ENCODE measurements at regions not wholly inside any gene's neighbourhood (a gene's known extent, or its start where the extent isn't known, plus 50 kb on each side); places are given as distances from the start of the nearest gene placed in this dataset.
A peak's percentile ranks its signal among the peaks of the same experiment; 100 is the strongest.

GRCh38 chr10:6671976-6672375, 91.9 kb upstream of the PRKCQ start (continued):
- TF ChIP-seq, protein P1, sequence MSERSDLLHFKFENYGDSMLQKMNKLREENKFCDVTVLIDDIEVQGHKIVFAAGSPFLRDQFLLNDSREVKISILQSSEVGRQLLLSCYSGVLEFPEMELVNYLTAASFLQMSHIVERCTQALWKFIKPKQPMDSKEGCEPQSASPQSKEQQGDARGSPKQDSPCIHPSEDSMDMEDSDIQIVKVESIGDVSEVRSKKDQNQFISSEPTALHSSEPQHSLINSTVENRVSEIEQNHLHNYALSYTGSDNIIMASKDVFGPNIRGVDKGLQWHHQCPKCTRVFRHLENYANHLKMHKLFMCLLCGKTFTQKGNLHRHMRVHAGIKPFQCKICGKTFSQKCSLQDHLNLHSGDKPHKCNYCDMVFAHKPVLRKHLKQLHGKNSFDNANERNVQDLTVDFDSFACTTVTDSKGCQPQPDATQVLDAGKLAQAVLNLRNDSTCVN (CRISPR knock-in tag; IDR thresholded peaks at IDR 0.05): no peak

GRCh38 chr10:6669269-6669859, 89.3 kb upstream of the PRKCQ start:
- Histone ChIP-seq H4K20me1 (replicated peaks; ENCODE audit: control insufficient read depth, insufficient read depth, low read length) (no peaks in the 10 kb centered on the region), H2AFZ (ENCODE audit: low read depth, low read length) (no peak overlapping the region), H3K4me1 (replicated peaks in 1 of 2; ENCODE audit: control insufficient read depth in 2 of 2, insufficient read depth in 2 of 2, low read length in 2 of 2) (no peaks in the 10 kb centered on the region), H3K27ac (ENCODE audit: extremely low read depth, low read depth, low read length) (no peak overlapping the region), H3K9ac (ENCODE audit: insufficient read depth in 1 of 2, low read depth in 2 of 2, low read length in 2 of 2) (no peak overlapping the region), H3K4me2 (ENCODE audit: insufficient read depth, low read length) (no peak overlapping the region), H3K9me1 (ENCODE audit: control insufficient read depth, insufficient read depth, low read length) (no peaks in the 10 kb centered on the region), H3K9me3 (replicated peaks; ENCODE audit: control insufficient read depth, insufficient read depth, low read depth, low read length) (no peaks in the 10 kb centered on the region), H3K27me3 (ENCODE audit: control insufficient read depth in 2 of 2, insufficient read depth in 2 of 2, low read length in 2 of 2) (peaks cover 0 to 10% of the 10 kb centered on the region in 2 experiments; a peak in 3 of 5 replicates), H3K4me3 (no peak overlapping the region), H3K79me2 (ENCODE audit: control insufficient read depth, insufficient read depth, low read length) (no peaks in the 10 kb centered on the region), H3K36me3 (ENCODE audit: control insufficient read depth, insufficient read depth, low read length) (no peaks in the 10 kb centered on the region)
- no TSS peak for BruUV-seq (replicated peaks)
- under 1% methylated on average over 5 of the region's 5 CpGs for WGBS (ENCODE audit: insufficient coverage, low coverage, missing lambda C conversion rate)
- in situ Hi-C loops (cut with MboI) (loop anchor here (25.0 kb wide), 1 partner anchor 557 kb away; no protein-coding TSS in a partner anchor), intact Hi-C loops (cut with micrococcal nuclease) (loop anchor here (5.0 kb wide), 1 partner anchor 152 kb away; no protein-coding TSS in a partner anchor)
- peak; percentile 26 to 50 (median 34) for DNase-seq (ENCODE audit: extremely low read depth in 1 of 4, low spot score in 3 of 4)
- peak; percentile 74 for ATAC-seq
- CTCF ChIA-PET (ENCODE audit: low intra/inter-chr PET ratio): interaction anchor here (0.9 to 4.3 kb wide), 4 partner anchors 9 to 746 kb away, joined by 3 to 29 read pairs (median 8); no protein-coding TSS in a partner anchor
- FAIRE-seq: peak; percentile 78
- POLR2A ChIA-PET: no interaction called here
- TF ChIP-seq DNMT1 (IDR thresholded peaks at IDR 0.05) (no peak), MEIS2 (IDR thresholded peaks at IDR 0.05; ENCODE audit: partially characterized antibody) (no peak), KAT7 (CRISPR knock-in tag; IDR thresholded peaks at IDR 0.05; ENCODE audit: borderline replicate concordance) (no peak), RAD21 (CRISPR knock-in tag; conservative IDR thresholded peaks at IDR 0.05 in 1 of 2, IDR thresholded peaks at IDR 0.05 in 1 of 2) (peak; percentile 67 to 76)
- TF ChIP-seq, protein P2, sequence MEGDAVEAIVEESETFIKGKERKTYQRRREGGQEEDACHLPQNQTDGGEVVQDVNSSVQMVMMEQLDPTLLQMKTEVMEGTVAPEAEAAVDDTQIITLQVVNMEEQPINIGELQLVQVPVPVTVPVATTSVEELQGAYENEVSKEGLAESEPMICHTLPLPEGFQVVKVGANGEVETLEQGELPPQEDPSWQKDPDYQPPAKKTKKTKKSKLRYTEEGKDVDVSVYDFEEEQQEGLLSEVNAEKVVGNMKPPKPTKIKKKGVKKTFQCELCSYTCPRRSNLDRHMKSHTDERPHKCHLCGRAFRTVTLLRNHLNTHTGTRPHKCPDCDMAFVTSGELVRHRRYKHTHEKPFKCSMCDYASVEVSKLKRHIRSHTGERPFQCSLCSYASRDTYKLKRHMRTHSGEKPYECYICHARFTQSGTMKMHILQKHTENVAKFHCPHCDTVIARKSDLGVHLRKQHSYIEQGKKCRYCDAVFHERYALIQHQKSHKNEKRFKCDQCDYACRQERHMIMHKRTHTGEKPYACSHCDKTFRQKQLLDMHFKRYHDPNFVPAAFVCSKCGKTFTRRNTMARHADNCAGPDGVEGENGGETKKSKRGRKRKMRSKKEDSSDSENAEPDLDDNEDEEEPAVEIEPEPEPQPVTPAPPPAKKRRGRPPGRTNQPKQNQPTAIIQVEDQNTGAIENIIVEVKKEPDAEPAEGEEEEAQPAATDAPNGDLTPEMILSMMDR (IDR thresholded peaks at IDR 0.05 in 2 of 3, conservative IDR thresholded peaks at IDR 0.05 in 1 of 3; ENCODE audit: insufficient read depth in 2 of 3, low read depth in 1 of 3, low read length in 3 of 3): peak; percentile 51 to 69 (median 55); a peak in 5 of 6 replicates
- TF ChIP-seq, protein P3, sequence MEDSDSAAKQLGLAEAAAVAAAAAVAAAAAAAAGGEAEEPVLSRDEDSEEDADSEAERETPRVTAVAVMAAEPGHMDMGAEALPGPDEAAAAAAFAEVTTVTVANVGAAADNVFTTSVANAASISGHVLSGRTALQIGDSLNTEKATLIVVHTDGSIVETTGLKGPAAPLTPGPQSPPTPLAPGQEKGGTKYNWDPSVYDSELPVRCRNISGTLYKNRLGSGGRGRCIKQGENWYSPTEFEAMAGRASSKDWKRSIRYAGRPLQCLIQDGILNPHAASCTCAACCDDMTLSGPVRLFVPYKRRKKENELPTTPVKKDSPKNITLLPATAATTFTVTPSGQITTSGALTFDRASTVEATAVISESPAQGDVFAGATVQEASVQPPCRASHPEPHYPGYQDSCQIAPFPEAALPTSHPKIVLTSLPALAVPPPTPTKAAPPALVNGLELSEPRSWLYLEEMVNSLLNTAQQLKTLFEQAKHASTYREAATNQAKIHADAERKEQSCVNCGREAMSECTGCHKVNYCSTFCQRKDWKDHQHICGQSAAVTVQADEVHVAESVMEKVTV (CRISPR knock-in tag; IDR thresholded peaks at IDR 0.05): peak; percentile 61
